WTC11 (cell line): ENCODE measurements at regions not wholly inside any gene's neighbourhood (a gene's known extent, or its start where the extent isn't known, plus 50 kb on each side); places are given as distances from the start of the nearest gene placed in this dataset.

Source experiments
- PRRX2 ChIP-seq: fragments of 250-450 bp; sonication (Bioruptor Pico); IDR thresholded peaks from 2 replicates; pipeline ENCODE4 v1.8.0; 2021; ENCODE audit warnings: mild to moderate bottlenecking
- TP53 ChIP-seq: sonication (generic); formaldehyde crosslinking; IDR thresholded peaks from 2 replicates; pipeline ENCODE4 v1.8.1; 2023; ENCODE audit warnings: mild to moderate bottlenecking, missing genetic modification reagents
- TF ChIP-seq, protein P1 (sequence below): fragments of 200-600 bp; IDR thresholded peaks from 2 replicates; pipeline ENCODE4 v1.8.0; 2022; ENCODE audit warnings: antibody characterized with exemption

DNA sequence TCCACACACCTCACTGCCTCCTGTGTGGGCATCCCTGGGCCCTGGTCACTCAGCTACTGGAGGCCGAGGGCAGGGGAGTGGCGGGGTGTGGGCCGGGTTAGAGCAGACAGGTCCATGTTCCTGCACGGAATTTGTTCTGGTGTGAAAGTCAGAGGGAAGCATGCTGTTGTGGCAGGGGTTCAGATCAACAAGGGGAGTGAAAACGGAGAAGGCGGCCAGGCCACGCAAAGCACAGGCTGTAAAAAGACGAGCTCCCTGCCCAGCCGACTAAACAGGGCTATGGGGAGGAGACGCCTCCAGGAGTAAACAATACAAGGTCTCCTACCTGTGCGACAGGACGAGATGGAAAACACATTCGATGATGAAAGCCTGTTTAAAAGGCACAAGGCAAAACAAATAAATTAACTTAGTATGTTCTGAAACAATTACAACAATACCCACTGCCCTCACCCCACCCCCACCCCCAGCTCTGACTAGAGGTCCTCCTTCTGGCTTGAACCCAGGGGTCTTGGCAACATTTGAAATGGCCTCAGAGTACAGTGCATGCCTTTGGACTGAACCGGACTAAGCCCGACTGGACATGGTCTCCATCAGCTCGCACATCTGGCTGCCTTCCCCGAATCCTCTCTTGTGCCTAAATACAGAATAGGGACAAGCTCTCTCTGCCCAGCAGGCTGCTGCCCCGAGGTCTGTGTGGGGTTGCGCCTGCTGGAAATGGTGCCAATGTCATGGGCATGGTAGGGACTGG is 274.9 kb upstream of the DIO3 start:
- TF ChIP-seq, protein P1, sequence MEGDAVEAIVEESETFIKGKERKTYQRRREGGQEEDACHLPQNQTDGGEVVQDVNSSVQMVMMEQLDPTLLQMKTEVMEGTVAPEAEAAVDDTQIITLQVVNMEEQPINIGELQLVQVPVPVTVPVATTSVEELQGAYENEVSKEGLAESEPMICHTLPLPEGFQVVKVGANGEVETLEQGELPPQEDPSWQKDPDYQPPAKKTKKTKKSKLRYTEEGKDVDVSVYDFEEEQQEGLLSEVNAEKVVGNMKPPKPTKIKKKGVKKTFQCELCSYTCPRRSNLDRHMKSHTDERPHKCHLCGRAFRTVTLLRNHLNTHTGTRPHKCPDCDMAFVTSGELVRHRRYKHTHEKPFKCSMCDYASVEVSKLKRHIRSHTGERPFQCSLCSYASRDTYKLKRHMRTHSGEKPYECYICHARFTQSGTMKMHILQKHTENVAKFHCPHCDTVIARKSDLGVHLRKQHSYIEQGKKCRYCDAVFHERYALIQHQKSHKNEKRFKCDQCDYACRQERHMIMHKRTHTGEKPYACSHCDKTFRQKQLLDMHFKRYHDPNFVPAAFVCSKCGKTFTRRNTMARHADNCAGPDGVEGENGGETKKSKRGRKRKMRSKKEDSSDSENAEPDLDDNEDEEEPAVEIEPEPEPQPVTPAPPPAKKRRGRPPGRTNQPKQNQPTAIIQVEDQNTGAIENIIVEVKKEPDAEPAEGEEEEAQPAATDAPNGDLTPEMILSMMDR: no peak
- TF ChIP-seq TP53 (CRISPR knock-in tag) (no peak), PRRX2 (no peak)
